Common myeloid progenitor, CD34-positive (primary cell): ENCODE measurements at regions not wholly inside any gene's neighbourhood (a gene's known extent, or its start where the extent isn't known, plus 50 kb on each side); places are given as distances from the start of the nearest gene placed in this dataset.

Source experiments
- CTCF ChIA-PET: fragments of 350-600 bp; sonication (Branson Sonifier 250); formaldehyde crosslinking; loops from one replicate; lab custom pipeline; 2021; ENCODE audit warnings: antibody characterized with exemption; lab: Charles Lee
- POLR2A ChIA-PET: fragments of 350-600 bp; sonication (Branson Sonifier 250); formaldehyde crosslinking; loops from one replicate; lab custom pipeline; 2021; ENCODE audit warnings: antibody characterized with exemption; lab: Charles Lee
- DNase-seq, 3 donors: peaks; one replicate each; pipeline versions ENCODE4 v3.0.0 to v3.0.0-alpha.2; 2013
- H3K27ac ChIP-seq, 2 experiments: 1 replicate in 1 of 2; 2 replicates in 1 of 2; pipeline ENCODE4 v1.7.0; 2013; ENCODE audit warnings: inconsistent platforms in 2 of 2, low read length in 2 of 2, mild to moderate bottlenecking in 2 of 2, low read depth in 1 of 2, moderate library complexity in 1 of 2; ENCODE audit not compliant: severe bottlenecking in 2 of 2, insufficient read depth in 1 of 2, poor library complexity in 1 of 2
- H3K27me3 ChIP-seq, 5 experiments: replicated peaks in 2 of 5; 1 replicate in 3 of 5; 2 replicates in 2 of 5; pipeline versions ENCODE4 v1.6.1 to v1.7.0; 2013; ENCODE audit warnings: low read length in 4 of 5, mild to moderate bottlenecking in 2 of 5, moderate library complexity in 2 of 5, inconsistent platforms in 1 of 5; ENCODE audit not compliant: insufficient read depth in 5 of 5, control insufficient read depth in 4 of 5
- H3K36me3 ChIP-seq, 4 experiments: 1 replicate in 2 of 4; 2 replicates in 2 of 4; pipeline versions ENCODE4 v1.6.1 to v1.7.0; 2013; ENCODE audit warnings: low read length in 3 of 4, control low read depth in 1 of 4, mild to moderate bottlenecking in 1 of 4; ENCODE audit not compliant: control insufficient read depth in 4 of 4, insufficient read depth in 4 of 4
- H3K4me1 ChIP-seq, 4 experiments: 1 replicate in 3 of 4; 2 replicates in 1 of 4; pipeline versions ENCODE4 v1.6.1 to v1.7.1; 2013; ENCODE audit warnings: low read length in 3 of 4, mild to moderate bottlenecking in 3 of 4, control low read depth in 1 of 4, inconsistent platforms in 1 of 4, moderate library complexity in 1 of 4; ENCODE audit not compliant: control insufficient read depth in 4 of 4, insufficient read depth in 4 of 4; ENCODE audit errors: control extremely low read depth in 1 of 4
- H3K4me3 ChIP-seq, 7 experiments: 1 replicate in 4 of 7; 2 replicates in 3 of 7; pipeline versions ENCODE4 v1.5.1 to v1.7.0; 2013; ENCODE audit warnings: mild to moderate bottlenecking in 7 of 7, low read length in 6 of 7, moderate library complexity in 6 of 7, inconsistent platforms in 2 of 7, low read depth in 2 of 7, control low read depth in 1 of 7; ENCODE audit not compliant: insufficient read depth in 4 of 7, control insufficient read depth in 1 of 7; ENCODE audit errors: extremely low read depth in 1 of 7
- H3K9me3 ChIP-seq, 5 experiments: 1 replicate in 4 of 5; 2 replicates in 1 of 5; pipeline versions ENCODE4 v1.6.1 to v1.7.1; 2013; ENCODE audit warnings: low read length in 4 of 5, mild to moderate bottlenecking in 2 of 5, inconsistent platforms in 1 of 5, low read depth in 1 of 5, moderate library complexity in 1 of 5; ENCODE audit not compliant: control insufficient read depth in 4 of 5, insufficient read depth in 2 of 5; ENCODE audit errors: control extremely low read depth in 1 of 5
- WGBS: methylation state at CpG from one replicate; pipeline ENCODE4 v1.1.5; 2013; ENCODE audit not compliant: insufficient coverage; 5-methylcytosine and 5-hydroxymethylcytosine counted together

DNA sequence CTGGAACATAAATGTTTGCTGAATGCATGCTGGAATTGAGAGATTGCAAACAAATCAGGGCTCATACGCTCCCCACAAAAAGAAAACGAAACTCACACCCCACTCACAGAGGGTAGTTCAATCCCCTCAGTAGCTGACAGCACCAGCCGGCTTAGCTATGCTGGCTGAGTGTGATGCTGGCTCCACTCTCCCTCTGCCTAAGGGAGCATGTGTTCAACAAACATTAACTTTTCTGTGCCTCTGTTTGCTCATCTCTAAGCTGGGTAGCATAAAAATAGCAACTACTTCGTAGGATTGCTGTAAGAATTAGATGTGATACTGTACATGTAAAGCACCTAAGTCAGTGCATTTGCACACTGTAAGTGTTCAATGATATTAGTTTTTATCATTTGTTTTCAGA lies 282.6 kb downstream of the FOXO1 start:
- ChIA-PET POLR2A (interaction anchor here (0.7 kb wide), 1 partner anchor 114 kb away, joined by 3 read pairs; no protein-coding TSS in a partner anchor), CTCF (interaction anchor here (1.1 to 1.4 kb wide), 2 partner anchors 16 to 184 kb away, joined by 3 read pairs; no protein-coding TSS in a partner anchor)
- no peak for DNase-seq
- no peak overlapping the region for H3K4me3 ChIP-seq
- H3K4me1 ChIP-seq = peaks cover 0 to 8% (median 7%) of the 10 kb centered on the region in 4 experiments
- H3K9me3 ChIP-seq = no peaks in the 10 kb centered on the region
- H3K27ac ChIP-seq = no peak overlapping the region
- peaks cover 0 to 2% (median 0%) of the 10 kb centered on the region in 5 experiments for H3K27me3 ChIP-seq
- 100% methylated on average over 2 of the region's 4 CpGs for WGBS
- no peaks in the 10 kb centered on the region for H3K36me3 ChIP-seq

DNA sequence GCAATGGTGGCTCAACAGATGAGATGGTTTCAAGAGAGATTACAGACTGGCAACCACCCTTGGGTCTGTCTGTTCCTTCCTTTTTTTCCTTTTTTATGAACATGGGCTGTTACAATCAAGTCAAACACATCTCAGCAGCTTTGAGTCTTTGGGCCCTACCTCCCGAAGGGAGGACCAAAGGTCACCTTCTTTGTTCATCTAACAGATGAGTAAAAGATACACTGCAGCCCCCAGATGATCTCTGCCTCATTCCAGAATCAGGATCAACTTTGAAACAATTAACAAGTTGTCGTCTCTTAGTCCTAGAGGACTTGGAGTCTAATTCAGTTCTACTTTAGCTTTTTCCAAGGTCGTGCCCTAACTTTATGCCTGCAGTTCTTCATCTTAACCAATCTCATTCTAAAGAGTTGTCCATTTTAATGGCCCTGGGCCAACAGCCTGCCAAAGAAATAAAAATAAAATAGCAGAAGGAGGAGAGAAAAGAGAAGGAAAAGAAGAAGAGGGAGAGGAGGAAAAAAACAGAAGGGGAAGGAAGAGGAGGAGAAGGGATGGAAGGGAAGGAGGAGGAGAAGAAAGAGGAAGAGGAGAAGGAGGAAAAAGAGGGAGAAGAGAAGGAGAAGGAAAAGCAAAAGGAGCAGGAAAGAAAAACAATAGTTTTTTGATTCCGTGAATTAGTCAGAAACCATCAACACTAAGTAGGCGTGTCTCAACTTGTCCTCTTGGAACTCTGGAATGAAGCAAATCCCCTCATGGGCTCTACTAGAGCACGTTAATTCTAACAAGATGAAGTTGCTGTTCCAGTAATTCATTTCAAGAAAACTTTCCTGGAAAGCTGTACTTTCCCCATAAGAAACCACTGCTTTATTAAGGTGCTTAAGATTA lies 281.2 kb downstream of the FOXO1 start:
- WGBS = 99% methylated on average over 6 of the region's 6 CpGs
- CTCF ChIA-PET = interaction anchor here (0.6 to 1.4 kb wide), 3 partner anchors 17 to 185 kb away, joined by 3 read pairs; no protein-coding TSS in a partner anchor
- Histone ChIP-seq H3K36me3 (no peaks in the 10 kb centered on the region), H3K4me3 (no peak overlapping the region), H3K4me1 (peaks cover 0 to 15% (median 14%) of the 10 kb centered on the region in 4 experiments), H3K9me3 (no peaks in the 10 kb centered on the region), H3K27ac (no peak overlapping the region), H3K27me3 (no peaks in the 10 kb centered on the region)
- POLR2A ChIA-PET = no interaction called here
- peak in 1 of 3 donors; percentile 31 for DNase-seq

- H3K9me3 ChIP-seq = no peaks in the 10 kb centered on the region
- peaks cover 0 to 15% (median 14%) of the 10 kb centered on the region in 4 experiments for H3K4me1 ChIP-seq
- no peak for DNase-seq
- H3K27ac ChIP-seq = no peak overlapping the region
- ChIA-PET CTCF (interaction anchor here (0.6 kb wide), 1 partner anchor 51 kb away, joined by 3 read pairs; no protein-coding TSS in a partner anchor), POLR2A (no interaction called here)
- H3K4me3 ChIP-seq = no peak overlapping the region
- no peaks in the 10 kb centered on the region for H3K36me3 ChIP-seq
- no peaks in the 10 kb centered on the region for H3K27me3 ChIP-seq
- WGBS = 100% methylated on average over 2 of the region's 4 CpGs
These were observed 280.6 kb downstream of the FOXO1 start for GRCh38 chr13:40385858-40386180.

DNA sequence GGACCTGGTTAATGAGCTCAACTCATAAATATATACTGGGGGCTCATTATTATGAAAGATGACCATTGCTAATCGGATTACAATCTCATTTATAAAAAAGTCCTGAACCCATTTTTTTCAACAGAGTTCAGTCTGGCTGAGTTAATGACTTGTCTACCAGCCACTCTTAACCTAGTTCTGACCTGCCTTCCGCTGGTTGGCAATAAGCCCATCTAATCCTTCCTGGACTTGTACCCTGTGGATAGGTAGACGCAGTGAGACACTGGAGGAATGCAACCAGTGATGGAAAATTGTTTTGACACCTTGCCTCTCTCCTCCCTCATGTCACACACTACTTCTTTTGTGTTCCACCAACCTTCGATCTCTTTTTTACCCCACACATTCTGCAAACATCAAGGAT lies 279.9 kb downstream of the FOXO1 start:
- Histone ChIP-seq H3K4me3 (no peak overlapping the region), H3K27me3 (no peaks in the 10 kb centered on the region), H3K36me3 (no peaks in the 10 kb centered on the region), H3K27ac (no peak overlapping the region), H3K4me1 (peaks cover 0 to 15% (median 14%) of the 10 kb centered on the region in 4 experiments), H3K9me3 (no peaks in the 10 kb centered on the region)
- no peak for DNase-seq
- 90% methylated on average over 3 of the region's 4 CpGs for whole genome bisulfite sequencing
- CTCF ChIA-PET = no interaction called here
- POLR2A ChIA-PET = no interaction called here

GRCh38 chr13:40387775-40388174 lies 278.7 kb downstream of the FOXO1 start:
- Histone ChIP-seq H3K4me1 (peaks cover 0 to 15% (median 14%) of the 10 kb centered on the region in 4 experiments), H3K4me3 (no peak overlapping the region), H3K27me3 (no peaks in the 10 kb centered on the region), H3K9me3 (no peaks in the 10 kb centered on the region), H3K27ac (no peak overlapping the region), H3K36me3 (no peaks in the 10 kb centered on the region)
- POLR2A ChIA-PET = no interaction called here
- DNase-seq = no peak
- CTCF ChIA-PET = no interaction called here
- 92% methylated on average over 4 of the region's 6 CpGs for WGBS

GRCh38 chr13:40388617-40389016 lies 277.8 kb downstream of the FOXO1 start:
- Histone ChIP-seq H3K27me3 (no peaks in the 10 kb centered on the region), H3K4me3 (peak overlapping the region in 3 of 7 experiments; percentile 5 to 50 (median 15)), H3K9me3 (no peaks in the 10 kb centered on the region), H3K27ac (no peak overlapping the region), H3K4me1 (peaks cover 0 to 15% (median 14%) of the 10 kb centered on the region in 4 experiments), H3K36me3 (no peaks in the 10 kb centered on the region)
- ChIA-PET CTCF (interaction anchor here (1.0 kb wide), 1 partner anchor 294 kb away, joined by 3 read pairs; no protein-coding TSS in a partner anchor), POLR2A (no interaction called here)
- 13% methylated on average over 10 of the region's 11 CpGs for WGBS
- DNase-seq = peak; percentile 58 to 94 (median 88)
